ENCODE measurements at regions not wholly inside any gene's neighbourhood (a gene's known extent, or its start where the extent isn't known, plus 50 kb on each side); places are given as distances from the start of the nearest gene placed in this dataset.
A peak's percentile ranks its signal among the peaks of the same experiment; 100 is the strongest.

DNA sequence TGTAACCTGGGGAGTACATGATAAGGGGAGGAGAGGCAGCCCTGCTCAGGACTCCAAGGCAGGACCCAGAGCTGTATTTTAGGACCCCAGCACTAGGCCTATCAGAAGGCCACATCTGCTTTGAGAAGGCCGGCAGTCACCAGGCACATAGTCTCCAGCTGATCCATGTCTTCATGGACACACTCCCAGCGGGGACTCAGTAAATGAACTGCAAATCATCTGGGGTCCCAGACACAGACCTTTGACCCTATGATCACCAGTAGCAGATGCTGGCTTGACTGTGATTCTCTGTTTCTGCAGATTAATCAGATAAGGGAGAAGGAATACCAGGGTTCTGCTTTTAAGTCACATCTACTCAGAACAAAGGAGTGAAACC lies 341.4 kb upstream of the PODXL start:
- DNase-seq (ENCODE audit: low spot score), result no peak

DNA sequence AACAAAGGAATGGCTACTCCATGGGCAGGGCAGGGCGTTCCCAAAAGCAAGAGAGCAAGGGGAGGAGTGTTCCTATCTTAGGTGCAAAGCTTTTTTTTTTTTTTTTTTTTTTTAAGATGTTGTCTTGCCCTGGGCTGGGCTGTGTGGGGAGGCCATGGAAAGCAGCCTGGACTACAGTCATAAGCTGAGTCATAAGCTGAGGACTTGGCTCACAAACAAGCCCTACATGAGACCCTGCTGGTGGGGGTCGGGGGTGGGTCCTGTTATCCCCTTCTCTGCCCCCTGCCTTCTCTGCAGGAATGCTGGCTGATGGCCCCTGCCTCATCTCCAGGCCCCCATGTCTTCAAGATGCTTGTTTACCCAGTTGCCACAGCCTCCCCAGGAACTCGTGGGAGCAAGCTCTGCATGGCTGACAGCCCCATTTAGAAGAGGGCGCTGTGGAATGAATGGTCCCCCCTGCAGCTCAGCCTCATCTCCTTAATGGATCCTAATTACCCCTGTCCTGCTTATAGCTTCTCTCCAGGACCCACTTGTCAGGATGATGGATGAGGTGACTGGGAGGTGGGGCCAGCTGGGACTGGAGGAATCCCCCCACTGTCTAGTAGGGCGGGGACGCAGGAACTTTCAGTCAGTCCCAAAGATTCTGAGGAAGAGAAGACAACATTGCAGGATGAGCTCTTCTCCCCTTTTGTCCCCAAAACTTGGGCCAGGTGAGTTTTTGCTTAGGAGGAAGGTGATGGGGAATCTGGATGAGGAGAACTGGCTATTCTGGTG lies 340.8 kb upstream of the PODXL start:
- DNase-seq (ENCODE audit: low spot score), result no peak

DNA sequence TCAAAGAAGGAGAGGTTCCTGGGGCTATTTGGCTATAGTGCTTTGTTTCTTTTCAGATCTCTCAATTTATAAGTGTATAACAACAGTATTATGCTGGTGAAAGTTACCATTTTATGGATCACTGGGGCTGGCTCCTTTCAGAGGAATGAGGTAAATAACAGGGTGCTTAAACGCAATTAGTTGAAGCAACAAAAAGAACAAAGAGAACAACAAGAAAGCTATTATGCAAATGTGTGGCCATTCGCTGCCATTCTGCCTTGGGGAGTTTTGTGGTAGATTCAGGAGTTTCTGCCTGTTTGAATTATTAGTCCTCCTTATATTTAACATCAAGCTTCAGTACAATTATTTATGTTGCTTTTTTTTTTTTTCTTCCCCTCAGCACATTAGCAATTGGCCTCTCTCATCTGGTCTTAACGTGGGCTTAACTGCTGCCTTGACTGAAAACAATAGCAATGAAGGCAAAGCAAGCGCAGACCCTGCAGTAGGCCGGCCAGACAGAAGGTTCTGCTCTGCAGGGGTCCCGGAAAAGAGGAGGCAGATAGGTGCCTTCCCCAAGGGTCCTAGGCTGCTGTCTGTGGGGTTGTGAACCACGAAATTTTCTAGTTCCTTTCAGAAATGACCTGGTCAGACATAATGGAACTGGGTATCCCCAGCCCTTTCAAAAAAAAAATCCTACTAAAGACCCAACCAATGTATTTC lies 339.9 kb upstream of the PODXL start:
- no peak for DNase-seq (ENCODE audit: low spot score)

DNA sequence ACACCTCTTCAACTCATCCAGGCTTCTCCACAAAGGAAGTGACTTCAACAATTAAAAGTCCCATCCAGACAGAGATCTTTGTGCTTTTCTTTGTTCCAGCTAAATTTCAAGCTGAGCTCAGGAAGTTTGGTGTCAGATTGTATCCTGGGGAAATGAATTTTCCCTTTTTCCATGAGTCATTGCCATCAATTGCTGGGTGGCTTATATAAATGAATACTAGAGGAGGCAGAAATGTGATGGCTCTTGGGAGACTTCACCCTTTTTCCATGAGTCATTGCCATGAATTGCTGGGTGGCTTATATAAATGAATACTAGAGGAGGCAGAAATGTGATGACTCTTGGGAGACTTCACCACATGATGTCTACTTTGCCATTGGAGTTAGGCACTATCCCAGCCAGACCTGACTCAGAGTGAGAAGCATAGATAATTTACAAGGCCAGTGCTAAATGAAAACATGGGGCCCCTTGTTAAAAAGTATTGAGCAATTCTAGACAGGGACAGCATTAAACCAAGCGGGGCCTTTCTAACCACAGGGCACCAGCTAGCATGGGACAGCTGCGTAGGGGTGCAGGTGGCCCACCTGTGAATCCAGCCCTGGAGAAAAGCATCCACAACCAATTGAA lies 339.2 kb upstream of the PODXL start:
- no peak for DNase-seq (ENCODE audit: low spot score)

DNA sequence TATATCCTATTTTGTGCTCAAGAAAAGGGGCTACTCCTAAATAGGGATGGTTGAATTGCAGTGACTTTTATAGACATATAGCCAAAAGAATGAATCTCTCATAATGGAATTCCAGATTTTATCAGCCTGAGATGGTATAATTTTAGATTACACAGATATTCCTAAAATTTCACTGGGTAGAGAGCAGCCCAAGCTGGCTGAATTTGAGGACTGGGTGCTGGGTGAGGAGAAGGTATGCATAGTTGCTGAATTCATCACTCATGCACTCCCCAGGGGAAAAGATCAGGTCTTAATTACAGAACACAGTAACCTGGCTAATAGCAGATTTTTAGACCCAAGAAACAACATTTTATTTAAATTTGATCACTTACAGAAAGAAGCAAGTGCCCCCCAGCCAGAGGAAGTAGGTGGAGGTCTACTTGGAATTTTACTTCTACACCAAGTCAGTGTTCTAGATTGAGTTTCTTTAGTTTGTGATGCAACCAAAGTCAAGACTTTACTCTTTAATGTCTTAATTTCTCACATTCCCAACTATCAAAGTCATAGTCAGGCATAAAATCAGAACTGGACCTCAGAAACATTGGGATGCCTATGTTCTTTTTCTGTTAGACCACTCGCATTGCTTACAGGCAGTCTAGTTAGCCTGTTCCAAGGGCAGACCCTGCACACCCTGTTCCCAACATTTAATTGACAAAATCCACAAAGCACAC lies 337.4 kb upstream of the PODXL start:
- no peak for DNase-seq (ENCODE audit: low spot score)

DNA sequence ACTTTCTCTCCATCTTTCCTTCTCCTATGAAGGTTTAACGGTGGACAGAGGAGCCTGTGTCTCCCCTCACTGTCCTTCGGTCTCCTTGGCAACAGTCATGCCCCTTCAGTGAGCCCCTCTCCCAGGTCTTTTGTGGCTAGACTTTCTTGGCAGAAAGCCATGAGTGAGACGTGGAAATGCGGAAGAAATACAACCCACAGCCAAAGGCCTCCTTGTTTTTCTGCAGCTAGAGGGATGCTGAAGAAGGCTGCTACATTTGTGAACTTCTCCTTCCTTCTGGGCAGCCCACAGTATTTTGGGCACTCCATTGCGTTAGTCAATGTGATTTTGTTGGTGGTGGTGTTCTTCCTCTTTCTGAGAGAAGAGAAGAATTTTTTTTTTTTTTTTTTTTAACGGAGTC lies 333.7 kb upstream of the PODXL start:
- DNase-seq (ENCODE audit: low spot score), result no peak

DNA sequence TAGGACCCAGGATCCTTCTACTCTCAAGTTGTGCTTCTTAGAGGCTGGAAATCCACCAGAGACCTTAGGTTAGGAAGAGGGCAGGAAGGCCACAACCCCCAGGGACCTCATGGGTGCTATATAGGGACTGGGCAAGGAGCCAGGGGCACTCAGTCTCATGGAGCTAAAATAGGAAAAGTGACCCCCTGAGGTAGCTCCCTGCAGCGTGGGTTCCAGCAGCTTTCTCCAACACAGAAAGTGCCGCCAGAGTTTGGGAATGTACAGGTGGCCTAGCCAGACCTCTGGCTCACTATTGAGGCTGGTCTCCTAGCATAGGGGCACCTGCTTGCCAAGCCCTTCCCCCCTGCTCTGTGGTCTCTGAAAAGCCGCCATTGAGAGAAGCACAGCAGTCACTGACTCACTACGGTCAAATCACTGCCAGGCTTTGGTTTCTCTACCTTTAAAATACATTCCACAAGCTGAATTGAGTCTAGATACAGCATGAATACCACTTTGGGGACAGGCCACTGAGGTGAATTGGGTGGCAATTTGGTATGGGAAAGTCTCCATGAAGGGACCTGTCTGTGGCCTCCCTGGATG lies 333.2 kb upstream of the PODXL start:
- DNase-seq (ENCODE audit: low spot score), result no peak

DNA sequence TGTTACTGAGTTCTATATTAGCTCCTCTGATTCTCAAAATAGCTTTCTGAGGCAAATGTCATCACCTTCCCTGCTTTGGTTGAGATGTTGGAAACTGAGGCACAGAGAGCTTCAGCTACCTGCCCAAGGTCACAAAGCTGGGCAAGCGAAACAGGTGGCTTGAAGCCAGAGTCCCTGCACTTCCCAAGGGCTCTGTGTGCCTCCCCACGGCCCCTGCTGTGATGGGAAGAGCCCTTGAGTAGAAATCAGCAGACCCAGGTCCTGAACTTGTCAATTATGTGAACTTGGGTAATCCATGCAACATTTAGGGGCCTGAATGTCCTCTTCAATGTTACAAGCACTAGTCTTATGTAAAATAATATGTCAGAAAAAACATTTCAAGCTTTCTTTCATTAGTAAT lies 327.3 kb upstream of the PODXL start:
- DNase-seq (ENCODE audit: low spot score), result no peak

DNA sequence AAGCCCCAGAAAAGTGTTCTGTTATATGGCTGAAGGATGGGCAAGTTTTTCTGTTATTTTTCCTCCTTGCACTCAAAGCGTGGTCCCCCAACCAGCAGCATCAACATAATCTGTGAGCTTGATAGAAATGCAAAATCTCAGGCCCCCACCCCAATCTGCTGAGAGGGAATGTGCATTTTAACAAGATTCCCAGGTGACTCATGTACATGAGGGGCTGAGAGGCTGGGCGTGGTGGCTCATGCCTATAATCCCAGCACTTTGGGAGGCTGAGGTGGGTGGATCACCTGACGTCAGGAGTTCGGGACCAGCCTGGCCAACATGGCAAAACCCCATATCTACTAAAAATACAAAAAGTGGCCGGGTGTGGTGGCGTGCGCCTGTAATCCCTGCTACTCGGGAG lies 326.8 kb upstream of the PODXL start:
- no peak for DNase-seq (ENCODE audit: low spot score)

DNA sequence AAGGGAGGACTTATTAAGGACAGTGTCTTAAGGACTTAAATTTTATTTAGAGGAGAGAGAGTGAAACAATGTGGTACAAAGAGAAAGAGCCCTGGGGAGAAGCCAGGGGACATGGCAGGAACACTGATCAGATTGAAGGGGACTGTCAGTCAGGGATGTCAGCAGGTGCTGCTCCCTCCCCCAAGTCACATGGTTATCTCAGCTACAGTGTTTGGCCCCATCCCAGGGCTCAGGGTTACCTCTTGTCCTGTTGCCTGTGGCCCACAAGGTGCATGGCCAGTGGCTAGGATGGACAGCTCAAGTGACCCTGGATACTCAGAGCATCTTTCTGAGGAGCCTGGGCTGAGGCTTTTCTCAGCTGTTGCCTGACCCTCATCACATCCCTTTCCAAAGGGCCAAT lies 325.9 kb upstream of the PODXL start:
- no peak for DNase-seq (ENCODE audit: low spot score)

DNA sequence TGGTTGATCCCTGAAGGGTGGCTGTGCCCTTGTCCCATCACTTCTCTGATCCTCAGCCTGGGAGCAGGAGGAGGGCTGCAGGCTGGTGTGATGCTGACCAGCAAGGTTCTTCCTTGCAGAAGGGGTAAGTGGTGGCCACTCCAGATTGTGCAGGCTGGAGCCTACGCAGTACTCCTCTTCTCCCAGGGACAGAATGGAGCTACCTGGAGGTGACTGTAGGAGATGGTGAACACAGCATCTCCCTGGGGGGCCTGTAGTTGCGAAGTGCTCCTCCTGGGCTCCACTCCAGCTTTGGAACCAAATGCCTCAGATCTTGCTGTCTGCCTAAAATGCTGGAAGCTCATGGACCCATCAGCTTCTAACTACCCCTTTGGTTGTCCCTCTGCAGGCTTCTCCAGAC lies 323.6 kb upstream of the PODXL start:
- DNase-seq (ENCODE audit: low spot score), result no peak

DNA sequence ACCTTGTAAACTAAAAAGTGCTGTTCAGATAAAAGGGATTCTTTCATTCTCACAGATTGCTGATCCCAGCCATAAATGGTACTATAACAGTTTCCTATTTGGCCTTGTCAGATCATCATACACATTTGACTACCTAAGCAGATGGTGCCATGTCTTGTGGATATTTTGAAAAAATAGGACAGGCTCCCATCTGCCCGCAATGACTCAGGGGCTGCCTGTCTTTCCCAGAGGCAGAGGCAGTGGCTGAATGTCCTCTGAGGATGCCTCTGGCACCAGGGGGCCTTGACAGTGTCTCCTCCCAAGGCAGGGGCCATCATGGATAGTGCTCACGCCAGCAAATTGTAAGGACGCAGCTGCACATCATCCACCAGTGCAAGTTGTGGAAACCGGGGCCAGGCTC lies 323.0 kb upstream of the PODXL start:
- no peak for DNase-seq (ENCODE audit: low spot score)

DNA sequence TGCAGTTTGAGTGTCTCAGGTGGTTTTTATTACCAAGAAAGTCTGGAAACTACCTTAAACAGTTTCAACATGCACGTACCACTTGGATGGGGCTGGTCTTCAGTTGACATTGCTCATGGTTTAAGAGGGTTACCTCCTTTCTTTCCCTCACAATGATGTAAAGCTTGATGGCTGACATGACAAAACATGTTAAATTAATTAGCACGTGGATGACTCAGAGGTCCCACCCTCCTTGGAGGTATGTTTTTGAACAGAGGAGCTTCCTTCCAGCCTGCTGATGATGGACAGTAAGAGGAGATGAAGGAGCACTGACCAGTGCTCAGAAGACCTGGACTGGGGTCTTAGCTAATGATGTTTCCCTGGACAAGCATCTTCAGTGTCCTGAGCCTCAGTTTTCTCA lies 322.3 kb upstream of the PODXL start:
- no peak for DNase-seq (ENCODE audit: low spot score)

DNA sequence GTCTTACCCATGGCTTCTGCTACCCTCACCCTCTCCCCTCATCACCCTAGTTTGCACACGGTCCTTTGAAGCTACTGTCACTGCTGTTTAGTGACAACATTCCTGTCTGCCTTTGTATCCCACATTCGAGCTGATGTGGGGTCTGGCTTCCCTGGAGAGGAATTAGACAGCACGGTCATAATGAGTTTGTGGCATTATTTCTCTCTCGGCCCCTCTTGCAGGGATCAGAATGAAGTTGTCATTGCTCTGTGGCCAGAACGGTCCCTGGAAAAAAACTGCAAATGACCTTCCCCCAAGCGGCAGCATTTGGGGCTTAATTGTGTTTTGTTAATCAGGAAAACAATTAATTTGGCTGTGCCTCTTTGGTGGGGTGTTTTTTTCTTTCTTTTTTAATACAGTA lies 317.2 kb upstream of the PODXL start:
- no peak for DNase-seq (ENCODE audit: low spot score)

DNA sequence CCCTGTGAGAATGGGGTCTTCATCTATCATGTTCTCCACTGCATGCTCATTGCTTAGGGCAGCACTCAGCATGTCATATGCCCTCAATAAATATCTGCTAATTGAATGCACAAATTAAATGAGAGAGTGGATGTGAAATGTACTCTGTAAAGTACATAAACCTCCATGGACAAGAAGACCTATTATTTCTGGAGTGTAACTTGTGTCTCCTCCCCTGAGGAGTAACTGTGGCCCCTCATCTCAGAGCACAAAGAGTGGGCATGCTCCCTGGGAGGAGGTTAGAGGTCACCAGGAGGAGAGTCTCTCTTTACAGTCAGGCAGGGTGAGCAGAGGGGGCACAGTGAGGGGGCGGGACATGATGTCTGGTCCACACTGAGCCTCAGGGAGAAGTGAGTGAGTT lies 313.6 kb upstream of the PODXL start:
- no peak for DNase-seq (ENCODE audit: low spot score)

DNA sequence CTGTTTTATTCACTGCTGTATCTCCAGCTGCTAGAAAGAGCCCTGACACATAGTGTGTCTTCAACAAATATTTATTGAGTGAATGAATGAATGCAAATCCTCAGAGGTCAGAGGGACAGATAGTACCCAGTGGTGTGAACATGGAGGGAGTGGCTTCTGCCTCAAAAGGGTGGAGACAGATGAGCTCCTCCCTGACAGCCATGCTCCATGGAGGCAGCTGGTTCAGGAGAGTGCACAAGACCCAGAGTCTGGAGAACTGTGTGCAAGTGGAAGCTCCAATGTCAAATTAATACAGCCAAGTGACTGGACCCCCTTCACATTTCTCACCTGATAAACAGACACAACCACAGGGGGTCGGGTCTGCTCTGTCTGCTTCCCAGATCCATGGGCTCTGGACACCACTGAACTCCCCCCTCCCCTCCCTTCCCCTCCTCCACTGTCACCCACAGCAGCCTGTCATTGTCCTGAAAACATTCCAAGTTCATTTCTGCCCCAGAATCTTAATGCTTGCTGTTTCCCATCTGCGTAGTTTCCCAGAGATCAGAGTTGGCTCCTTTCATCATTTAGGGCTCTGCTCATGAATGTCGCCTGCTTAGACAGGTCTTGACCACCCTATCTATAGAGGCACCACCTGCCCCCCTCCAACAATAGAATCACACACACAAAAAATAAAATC lies 312.9 kb upstream of the PODXL start:
- DNase-seq (ENCODE audit: low spot score), result no peak

DNA sequence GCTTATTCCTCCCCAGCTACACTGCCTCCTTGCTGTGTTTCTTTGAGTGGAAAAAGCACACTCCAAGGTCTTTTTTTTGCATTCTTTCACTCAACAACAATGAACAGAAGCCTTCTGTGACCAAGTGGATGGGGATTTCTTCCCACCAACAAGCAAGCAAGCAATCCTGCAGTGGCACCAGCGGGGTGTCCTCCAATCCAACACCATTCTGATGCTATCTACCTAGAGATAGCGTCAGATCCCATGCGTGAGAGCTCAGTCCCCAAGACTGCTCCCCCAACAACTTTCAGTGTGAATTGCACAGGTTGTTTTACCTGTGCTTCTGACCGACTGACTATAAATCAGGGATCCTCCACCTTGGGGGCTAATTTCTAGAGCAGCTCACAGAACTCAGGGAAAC lies 311.0 kb upstream of the PODXL start:
- no peak for DNase-seq (ENCODE audit: low spot score)

DNA sequence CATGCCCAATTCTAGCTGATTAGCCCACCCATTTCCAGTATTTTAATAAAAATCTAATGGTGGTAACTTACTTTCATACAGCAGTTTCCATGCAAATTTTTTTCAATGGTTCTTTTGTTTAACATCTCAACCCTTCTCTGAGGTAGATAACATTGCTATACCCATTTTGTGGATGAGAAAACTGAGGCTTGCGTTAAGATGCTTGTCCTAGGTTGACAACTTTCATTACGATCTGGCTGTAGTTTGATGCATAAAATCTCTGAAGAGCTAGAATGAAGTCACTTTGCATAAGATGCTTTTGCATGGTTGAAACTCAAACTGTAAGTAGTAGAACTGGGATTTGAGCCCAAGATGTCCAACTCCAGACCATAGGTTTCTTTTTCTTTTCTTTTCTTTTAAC lies 309.5 kb upstream of the PODXL start:
- no peak for DNase-seq (ENCODE audit: low spot score)

DNA sequence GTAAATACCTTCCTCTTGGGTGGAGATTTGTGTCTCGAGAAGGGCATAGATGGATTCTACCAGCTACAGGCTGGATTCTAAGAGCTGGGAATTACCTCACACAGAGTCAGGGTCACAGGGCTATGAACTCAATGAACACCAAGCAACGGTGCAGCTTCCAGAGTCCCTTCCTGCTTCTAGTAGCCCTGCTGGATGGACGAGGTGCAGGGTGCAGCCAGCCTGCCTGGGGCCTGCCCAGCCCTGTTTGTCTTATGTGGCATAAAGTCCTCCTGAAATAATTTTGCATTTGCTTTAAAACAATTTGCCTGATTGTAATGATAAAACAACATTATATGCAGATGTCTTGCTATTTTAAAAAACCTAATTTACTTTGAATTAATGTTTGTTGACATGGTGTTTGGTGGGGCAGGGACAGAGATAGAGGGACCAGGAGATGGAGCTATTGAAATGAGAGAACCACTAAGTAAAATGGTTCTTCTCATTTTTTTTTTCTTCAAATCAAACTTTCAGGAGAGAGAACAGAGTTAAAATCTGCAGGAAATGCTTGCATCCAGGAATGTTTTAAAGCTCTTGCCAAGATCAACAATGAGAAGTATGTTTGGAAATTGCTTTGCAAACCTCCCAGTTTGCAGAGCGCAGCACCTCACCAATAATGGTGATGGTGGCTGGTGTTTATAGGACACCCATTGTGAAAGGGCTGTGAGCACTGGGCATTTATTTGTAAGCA lies 305.4 kb upstream of the PODXL start:
- DNase-seq (ENCODE audit: low spot score), result no peak

DNA sequence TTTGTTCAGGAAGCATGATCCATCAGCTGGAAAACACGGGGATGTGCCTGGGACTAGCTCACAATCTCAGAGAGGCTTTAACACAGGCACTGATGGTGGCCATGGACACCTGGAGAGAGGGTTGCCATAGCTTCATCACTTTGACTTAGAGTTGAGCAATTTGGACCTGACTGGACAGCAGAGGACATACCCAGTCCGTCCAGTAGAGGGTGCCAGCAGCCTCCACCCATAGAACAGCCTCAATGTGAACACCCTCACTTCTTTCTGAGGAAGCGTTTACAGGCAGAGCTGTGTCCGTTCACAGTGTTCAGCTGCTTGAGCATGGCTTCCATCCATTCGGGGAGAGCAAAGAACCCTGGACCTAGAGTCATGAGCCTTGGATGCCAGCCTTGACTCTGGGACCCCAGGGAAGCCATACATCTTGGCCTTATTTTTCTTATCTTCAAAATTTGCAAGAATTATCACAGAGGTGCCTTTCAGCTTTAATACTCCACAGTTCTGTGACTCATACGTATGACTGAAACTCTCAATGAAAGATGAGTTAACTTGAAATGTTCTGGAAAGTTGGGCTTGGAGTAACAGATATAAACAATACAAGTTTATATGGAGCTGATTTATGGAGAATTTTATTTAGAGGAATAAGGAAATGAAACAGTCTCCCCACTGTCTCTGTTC lies 302.9 kb upstream of the PODXL start:
- peak; percentile 34 for DNase-seq (ENCODE audit: low spot score)

DNA sequence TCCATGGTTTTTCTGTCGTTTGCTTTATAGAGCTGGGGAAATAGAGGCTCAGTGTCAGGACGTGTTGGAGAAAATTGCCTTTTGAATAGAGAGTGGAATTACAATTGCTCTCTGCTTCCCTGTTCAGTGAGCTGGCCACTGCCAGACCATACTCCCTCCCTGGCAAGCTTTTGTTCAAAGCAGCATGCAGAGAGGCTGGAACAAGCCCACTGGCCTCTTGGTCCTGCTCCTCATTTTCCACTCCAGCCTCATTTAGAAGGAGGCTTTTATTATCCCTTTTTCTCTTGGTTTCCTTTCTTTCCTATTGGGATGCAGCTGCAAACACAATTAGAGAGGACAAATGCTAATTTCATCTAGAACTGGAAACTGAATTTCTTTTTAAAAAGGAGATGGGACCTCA lies 302.2 kb upstream of the PODXL start:
- DNase-seq (ENCODE audit: low spot score), result no peak

All from CD4-positive, alpha-beta T cell treated with Interleukin-2 at 100 ng/mL for 4 hours (primary cell).